ENCODE measurements at regions not wholly inside any gene's neighbourhood (a gene's known extent, or its start where the extent isn't known, plus 50 kb on each side); places are given as distances from the start of the nearest gene placed in this dataset.

DNA sequence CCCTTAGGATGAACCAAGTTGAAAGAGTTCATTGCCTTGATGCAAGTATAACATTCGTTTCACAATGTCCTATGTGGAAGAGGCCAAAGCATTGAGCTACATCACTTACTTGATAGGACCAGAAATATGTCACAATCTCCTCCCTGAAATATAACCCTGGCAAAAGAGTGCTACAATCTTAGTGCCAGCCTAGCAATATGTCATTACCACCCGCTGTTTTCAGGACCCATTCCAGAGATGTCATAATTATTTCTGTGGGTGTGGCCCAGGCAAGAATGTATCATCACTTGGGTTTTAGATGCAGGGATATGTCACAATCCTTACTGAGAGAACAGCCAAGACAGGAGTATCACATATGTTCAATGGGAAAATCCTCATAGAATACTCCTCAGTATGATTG, 915.0 kb upstream of the AMELY start:
- TF ChIP-seq POLR2A (IDR thresholded peaks at IDR 0.05; ENCODE audit: low read length) (no peak), GATA1 (IDR thresholded peaks at IDR 0.05; ENCODE audit: low read depth, low read length) (no peak)

All from erythroblast (primary cell).